ENCODE measurements at regions not wholly inside any gene's neighbourhood (a gene's known extent, or its start where the extent isn't known, plus 50 kb on each side); places are given as distances from the start of the nearest gene placed in this dataset.
"Not testable (repeated sequence)": the region's sequence is repeated elsewhere in the genome, so short reads cannot be mapped to it uniquely, and the experiment has no call there.

DNA sequence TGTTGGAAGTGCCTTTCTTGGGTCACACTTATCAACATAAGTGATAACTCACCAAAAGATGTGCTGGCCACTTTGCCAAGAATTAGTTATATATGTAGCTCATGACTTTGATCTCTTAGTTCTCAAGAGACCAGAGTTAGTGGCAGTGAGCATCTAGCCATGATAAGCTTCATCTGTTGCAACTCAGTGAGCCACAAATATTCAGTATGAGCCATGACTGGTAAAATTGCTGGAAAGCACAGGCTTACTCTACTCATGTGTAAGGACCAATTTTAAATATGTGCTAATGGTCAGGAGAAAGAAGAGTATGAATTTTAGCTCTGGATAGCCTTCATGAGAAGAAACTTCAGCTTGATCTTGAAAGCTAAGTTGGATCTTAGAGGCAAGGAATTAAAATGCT, 59.4 kb upstream of the TLL1 start:
- H3K4me3 ChIP-seq (ENCODE audit: low read depth, low read length), result no peak overlapping the region
- TF ChIP-seq CTCF (conservative IDR thresholded peaks at IDR 0.05; ENCODE audit: low read depth, low read length), result no peak
- peak; percentile 13 for DNase-seq (ENCODE audit: low read depth)

- peak; percentile 59 for DNase-seq (ENCODE audit: low read depth)
- no peak overlapping the region for H3K4me3 ChIP-seq (ENCODE audit: low read depth, low read length)
- TF ChIP-seq CTCF (conservative IDR thresholded peaks at IDR 0.05; ENCODE audit: low read depth, low read length), result no peak
Observed at GRCh38 chr4:165814256-165815020, 58.6 kb upstream of the TLL1 start.

- DNase-seq (ENCODE audit: low read depth); H3K4me3 ChIP-seq (ENCODE audit: low read depth, low read length): not testable (repeated sequence)
Observed at GRCh38 chr4:165819126-165819525, 53.9 kb upstream of the TLL1 start.
